Keratinocyte (primary cell): ENCODE measurements at regions not wholly inside any gene's neighbourhood (a gene's known extent, or its start where the extent isn't known, plus 50 kb on each side); places are given as distances from the start of the nearest gene placed in this dataset.

ENCODE experiments used
- EZH2 ChIP-seq: IDR thresholded peaks from one replicate; pipeline ENCODE4 v1.6.1; 2012; ENCODE audit warnings: inconsistent platforms, mild to moderate bottlenecking, low read length, moderate library complexity
- TF ChIP-seq, protein P1 (sequence below), 3 experiments: IDR thresholded peaks in 1 of 3; conservative IDR thresholded peaks in 1 of 3; optimal IDR thresholded peaks in 1 of 3; 2 replicates in 2 of 3; 3 replicates in 1 of 3; pipeline versions ENCODE3 to v1.5.1; 2011; ENCODE audit warnings: low read length in 3 of 3, mild to moderate bottlenecking in 3 of 3, moderate library complexity in 2 of 3, control low read depth in 1 of 3, inconsistent platforms in 1 of 3; ENCODE audit not compliant: insufficient read depth in 2 of 3; ENCODE audit errors: extremely low read depth in 1 of 3

DNA sequence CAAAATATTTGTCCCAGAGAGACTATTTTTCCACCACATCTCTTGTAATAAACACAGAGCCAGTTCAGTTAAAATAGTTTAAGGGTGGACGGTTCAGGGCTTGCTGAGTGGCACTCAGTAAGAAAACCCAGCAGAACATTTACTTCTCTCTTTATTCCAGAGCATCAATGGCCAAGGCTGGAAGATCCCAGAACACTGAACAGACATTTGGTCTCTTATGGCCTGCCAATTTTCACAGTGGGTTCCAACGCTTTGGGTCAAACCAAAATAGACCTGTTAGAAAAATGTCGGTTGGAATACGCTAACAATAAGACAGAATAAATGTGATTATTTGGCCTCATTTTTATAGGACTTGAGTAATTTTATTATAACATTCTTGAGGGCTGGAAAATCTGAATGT, 580.3 kb upstream of the TMEFF2 start:
- no peak for TF ChIP-seq EZH2
- TF ChIP-seq, protein P1, sequence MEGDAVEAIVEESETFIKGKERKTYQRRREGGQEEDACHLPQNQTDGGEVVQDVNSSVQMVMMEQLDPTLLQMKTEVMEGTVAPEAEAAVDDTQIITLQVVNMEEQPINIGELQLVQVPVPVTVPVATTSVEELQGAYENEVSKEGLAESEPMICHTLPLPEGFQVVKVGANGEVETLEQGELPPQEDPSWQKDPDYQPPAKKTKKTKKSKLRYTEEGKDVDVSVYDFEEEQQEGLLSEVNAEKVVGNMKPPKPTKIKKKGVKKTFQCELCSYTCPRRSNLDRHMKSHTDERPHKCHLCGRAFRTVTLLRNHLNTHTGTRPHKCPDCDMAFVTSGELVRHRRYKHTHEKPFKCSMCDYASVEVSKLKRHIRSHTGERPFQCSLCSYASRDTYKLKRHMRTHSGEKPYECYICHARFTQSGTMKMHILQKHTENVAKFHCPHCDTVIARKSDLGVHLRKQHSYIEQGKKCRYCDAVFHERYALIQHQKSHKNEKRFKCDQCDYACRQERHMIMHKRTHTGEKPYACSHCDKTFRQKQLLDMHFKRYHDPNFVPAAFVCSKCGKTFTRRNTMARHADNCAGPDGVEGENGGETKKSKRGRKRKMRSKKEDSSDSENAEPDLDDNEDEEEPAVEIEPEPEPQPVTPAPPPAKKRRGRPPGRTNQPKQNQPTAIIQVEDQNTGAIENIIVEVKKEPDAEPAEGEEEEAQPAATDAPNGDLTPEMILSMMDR (optimal IDR thresholded peaks at IDR 0.05 in 1 of 3, IDR thresholded peaks at IDR 0.05 in 1 of 3, conservative IDR thresholded peaks at IDR 0.05 in 1 of 3; ENCODE audit: extremely low read depth in 1 of 3, insufficient read depth in 2 of 3, low read length in 3 of 3): no peak
